Chondrocyte (in vitro differentiated cells): ENCODE measurements at regions not wholly inside any gene's neighbourhood (a gene's known extent, or its start where the extent isn't known, plus 50 kb on each side); places are given as distances from the start of the nearest gene placed in this dataset.

ENCODE experiments used
- DNase-seq: peaks from one replicate; pipeline ENCODE4 v3.0.0; 2021; ENCODE audit warnings: mixed read lengths, low spot score
- H3K27ac Mint-ChIP-seq: one replicate; pipeline ENCODE4 v1.8.0; 2021; ENCODE audit warnings: mild to moderate bottlenecking, moderate library complexity, mixed read lengths; ENCODE audit not compliant: unreplicated experiment
- H3K27me3 Mint-ChIP-seq: 2 replicates; pipeline ENCODE4 v1.8.0; 2021; ENCODE audit warnings: low read depth, mixed read lengths
- H3K36me3 Mint-ChIP-seq: 2 replicates; pipeline ENCODE4 v1.8.0; 2021; ENCODE audit warnings: low read depth, mixed read lengths
- H3K4me1 Mint-ChIP-seq: 2 replicates; pipeline ENCODE4 v1.8.0; 2021; ENCODE audit warnings: low read depth, mild to moderate bottlenecking, mixed read lengths
- H3K4me3 Mint-ChIP-seq: one replicate; pipeline ENCODE4 v1.8.0; 2021; ENCODE audit warnings: mild to moderate bottlenecking, moderate library complexity, mixed read lengths; ENCODE audit not compliant: unreplicated experiment
- H3K9me3 Mint-ChIP-seq: 2 replicates; pipeline ENCODE4 v1.8.0; 2021; ENCODE audit warnings: low read depth, mixed read lengths
- CTCF ChIP-seq: fragments of 200-600 bp; sonication (generic); IDR thresholded peaks from 2 replicates; pipeline ENCODE4 v1.5.0; 2021; ENCODE audit warnings: antibody characterized with exemption, mild to moderate bottlenecking, moderate library complexity

- TF ChIP-seq CTCF = no peak
- Mint-ChIP-seq H3K4me1 (no peaks in the 10 kb centered on the region), H3K27ac (no peak overlapping the region), H3K36me3 (no peaks in the 10 kb centered on the region), H3K4me3 (no peak overlapping the region), H3K27me3 (peaks cover 25% of the 10 kb centered on the region), H3K9me3 (peaks cover 11% of the 10 kb centered on the region)
- no peak for DNase-seq
These were observed 136.1 kb upstream of the PCBD1 start for GRCh38 chr10:71024490-71024889.

- Mint-ChIP-seq H3K4me3 (no peak overlapping the region), H3K36me3 (no peaks in the 10 kb centered on the region), H3K27me3 (peaks cover 27% of the 10 kb centered on the region), H3K9me3 (peaks cover 7% of the 10 kb centered on the region), H3K27ac (no peak overlapping the region), H3K4me1 (no peaks in the 10 kb centered on the region)
- no peak for TF ChIP-seq CTCF
- no peak for DNase-seq
These were observed 137.2 kb upstream of the PCBD1 start for GRCh38 chr10:71025535-71025934.

- Mint-ChIP-seq H3K4me1 (no peaks in the 10 kb centered on the region), H3K9me3 (no peaks in the 10 kb centered on the region), H3K27me3 (peaks cover 47% of the 10 kb centered on the region), H3K36me3 (no peaks in the 10 kb centered on the region), H3K27ac (no peak overlapping the region), H3K4me3 (no peak overlapping the region)
- DNase-seq = no peak
- no peak for TF ChIP-seq CTCF
These were observed 139.7 kb upstream of the PCBD1 start for GRCh38 chr10:71028066-71028465.

- Mint-ChIP-seq H3K9me3 (no peaks in the 10 kb centered on the region), H3K4me3 (no peak overlapping the region), H3K27me3 (peaks cover 47% of the 10 kb centered on the region), H3K27ac (no peak overlapping the region), H3K4me1 (no peaks in the 10 kb centered on the region), H3K36me3 (no peaks in the 10 kb centered on the region)
- TF ChIP-seq CTCF = no peak
- DNase-seq = no peak
These were observed 141.1 kb upstream of the PCBD1 start for GRCh38 chr10:71029411-71029892.

GRCh38 chr10:71029907-71030306 is 141.5 kb upstream of the PCBD1 start:
- Mint-ChIP-seq H3K4me3 (no peak overlapping the region), H3K36me3 (no peaks in the 10 kb centered on the region), H3K4me1 (no peaks in the 10 kb centered on the region), H3K27me3 (peaks cover 47% of the 10 kb centered on the region), H3K9me3 (no peaks in the 10 kb centered on the region), H3K27ac (no peak overlapping the region)
- no peak for TF ChIP-seq CTCF
- no peak for DNase-seq
